H9 (cell line): ENCODE measurements at regions not wholly inside any gene's neighbourhood (a gene's known extent, or its start where the extent isn't known, plus 50 kb on each side); places are given as distances from the start of the nearest gene placed in this dataset.

ENCODE experiments used
- DNase-seq: peaks from one replicate; pipeline ENCODE4 v3.0.0-alpha.2; 2017
- H2AFZ ChIP-seq: one replicate; pipeline ENCODE4 v1.6.1; 2013; ENCODE audit warnings: mild to moderate bottlenecking, low read length, control low read depth, moderate library complexity
- H2AK5ac ChIP-seq: 2 replicates; pipeline ENCODE4 v1.6.1; 2013; ENCODE audit warnings: low read length, control low read depth, mixed read lengths; ENCODE audit not compliant: insufficient read length
- H2BK120ac ChIP-seq: one replicate; pipeline ENCODE4 v1.6.1; 2013; ENCODE audit warnings: low read depth, mild to moderate bottlenecking, low read length, control low read depth, inconsistent platforms; ENCODE audit not compliant: poor library complexity, severe bottlenecking
- H2BK12ac ChIP-seq: 2 replicates; pipeline ENCODE4 v1.6.1; 2013; ENCODE audit warnings: low read length, control low read depth, mixed read lengths, low read depth; ENCODE audit not compliant: insufficient read length
- H2BK15ac ChIP-seq: 2 replicates; pipeline ENCODE4 v1.6.1; 2013; ENCODE audit warnings: low read depth, low read length, control low read depth
- H2BK20ac ChIP-seq: one replicate; pipeline ENCODE4 v1.6.1; 2013; ENCODE audit warnings: low read depth, mild to moderate bottlenecking, low read length, control low read depth, inconsistent platforms; ENCODE audit not compliant: poor library complexity, severe bottlenecking
- H2BK5ac ChIP-seq: 2 replicates; pipeline ENCODE4 v1.6.1; 2013; ENCODE audit warnings: low read length, control low read depth, mixed read lengths; ENCODE audit not compliant: insufficient read length
- H3K14ac ChIP-seq: 2 replicates; pipeline ENCODE4 v1.6.1; 2013; ENCODE audit warnings: low read length, control low read depth; ENCODE audit not compliant: insufficient read depth
- H3K18ac ChIP-seq: 2 replicates; pipeline ENCODE4 v1.6.1; 2013; ENCODE audit warnings: low read depth, mild to moderate bottlenecking, mixed read lengths, low read length, control low read depth; ENCODE audit not compliant: insufficient read length
- H3K23ac ChIP-seq: 2 replicates; pipeline ENCODE4 v1.6.1; 2013; ENCODE audit warnings: low read length, control low read depth, mixed read lengths, low read depth; ENCODE audit not compliant: insufficient read length
- H3K23me2 ChIP-seq: 2 replicates; pipeline ENCODE4 v1.6.1; 2013; ENCODE audit warnings: low read depth, mild to moderate bottlenecking, mixed read lengths, low read length, control low read depth; ENCODE audit not compliant: insufficient read length, poor library complexity, severe bottlenecking
- H3K27ac ChIP-seq: 2 replicates; pipeline ENCODE4 v1.5.1; 2013; ENCODE audit warnings: low read length, control low read depth, mixed read lengths, low read depth; ENCODE audit not compliant: insufficient read length
- H3K27me3 ChIP-seq: 2 replicates; pipeline ENCODE4 v1.6.1; 2013; ENCODE audit warnings: low read length, control low read depth, inconsistent platforms; ENCODE audit not compliant: insufficient read depth
- H3K4ac ChIP-seq: 2 replicates; pipeline ENCODE4 v1.6.1; 2013; ENCODE audit warnings: low read depth, mild to moderate bottlenecking, control low read depth, inconsistent platforms, low read length, moderate library complexity
- H3K4me1 ChIP-seq: 2 replicates; pipeline ENCODE4 v1.6.1; 2013; ENCODE audit warnings: low read length, control low read depth, inconsistent platforms; ENCODE audit not compliant: insufficient read depth
- H3K4me2 ChIP-seq: 2 replicates; pipeline ENCODE4 v1.6.1; 2013; ENCODE audit warnings: low read length, control low read depth, mixed read lengths; ENCODE audit not compliant: insufficient read length, insufficient read depth
- H3K56ac ChIP-seq: 2 replicates; pipeline ENCODE4 v1.6.1; 2013; ENCODE audit warnings: low read depth, mild to moderate bottlenecking, mixed read lengths, low read length, control low read depth; ENCODE audit not compliant: insufficient read length
- H3K79me1 ChIP-seq: 2 replicates; pipeline ENCODE4 v1.6.1; 2013; ENCODE audit warnings: low read depth, mild to moderate bottlenecking, moderate library complexity, low read length, control low read depth, inconsistent platforms; ENCODE audit not compliant: insufficient read depth, poor library complexity, severe bottlenecking
- H3K79me2 ChIP-seq: 2 replicates; pipeline ENCODE4 v1.6.1; 2013; ENCODE audit warnings: low read length, control low read depth, inconsistent platforms; ENCODE audit not compliant: insufficient read depth
- H3K9ac ChIP-seq: 2 replicates; pipeline ENCODE4 v1.6.1; 2013; ENCODE audit warnings: low read length, control low read depth, mixed read lengths; ENCODE audit not compliant: insufficient read length; ENCODE audit errors: extremely low read depth
- H3K9me3 ChIP-seq: one replicate; pipeline ENCODE4 v1.6.1; 2013; ENCODE audit warnings: low read depth, low read length, inconsistent platforms; ENCODE audit not compliant: control insufficient read depth
- H3T11ph ChIP-seq: one replicate; pipeline ENCODE4 v1.6.1; 2013; ENCODE audit warnings: mild to moderate bottlenecking, low read length, control low read depth, inconsistent platforms
- H4K20me1 ChIP-seq: one replicate; pipeline ENCODE4 v1.6.1; 2013; ENCODE audit not compliant: control insufficient read depth, insufficient read length, insufficient read depth
- H4K5ac ChIP-seq: 2 replicates; pipeline ENCODE4 v1.6.1; 2013; ENCODE audit warnings: low read depth, mild to moderate bottlenecking, mixed read lengths, low read length, control low read depth; ENCODE audit not compliant: insufficient read length
- H4K8ac ChIP-seq: replicated peaks from 2 replicates; pipeline ENCODE4 v1.6.1; 2013; ENCODE audit warnings: low read length, control low read depth, mixed read lengths, low read depth; ENCODE audit not compliant: insufficient read length
- H4K91ac ChIP-seq: 2 replicates; pipeline ENCODE4 v1.6.1; 2013; ENCODE audit warnings: low read depth, mild to moderate bottlenecking, moderate library complexity, mixed read lengths, low read length, control low read depth; ENCODE audit not compliant: insufficient read length
- H3K27ac Mint-ChIP-seq, 3 experiments: 2 replicates in 2 of 3; 3 replicates in 1 of 3; pipeline ENCODE4 v1.8.0; 2020 to 2021; ENCODE audit warnings: mixed read lengths in 3 of 3, mild to moderate bottlenecking in 1 of 3, moderate library complexity in 1 of 3
- H3K27me3 Mint-ChIP-seq: 2 replicates; pipeline ENCODE4 v1.8.0; 2021; ENCODE audit warnings: low read depth, mild to moderate bottlenecking, moderate library complexity, mixed read lengths
- H3K36me3 Mint-ChIP-seq, 3 experiments: 2 replicates in 2 of 3; 3 replicates in 1 of 3; pipeline ENCODE4 v1.8.0; 2020 to 2021; ENCODE audit warnings: low read depth in 3 of 3, mixed read lengths in 3 of 3; ENCODE audit not compliant: insufficient read depth in 1 of 3
- H3K4me1 Mint-ChIP-seq, 2 experiments: 2 replicates each; pipeline ENCODE4 v1.8.0; 2020; ENCODE audit warnings: mixed read lengths in 2 of 2
- H3K4me3 Mint-ChIP-seq, 2 experiments: 2 replicates in 1 of 2; 3 replicates in 1 of 2; pipeline ENCODE4 v1.8.0; 2020 to 2021; ENCODE audit warnings: mild to moderate bottlenecking in 2 of 2, mixed read lengths in 2 of 2, moderate library complexity in 1 of 2
- H3K9me3 Mint-ChIP-seq, 2 experiments: 2 replicates in 1 of 2; 3 replicates in 1 of 2; pipeline ENCODE4 v1.8.0; 2020; ENCODE audit warnings: mild to moderate bottlenecking in 2 of 2, mixed read lengths in 2 of 2, moderate library complexity in 1 of 2
- WGBS: extraction: QIAGEN DNeasy Blood & Tissue Kit; methylation state at CpG from one replicate; pipeline ENCODE4 v1.1.7; 2013; ENCODE audit warnings: missing lambda C conversion rate, low lambda C conversion rate, mixed read lengths; ENCODE audit not compliant: insufficient read length; ENCODE audit errors: extremely low coverage; 5-methylcytosine and 5-hydroxymethylcytosine counted together
- TF ChIP-seq, protein P1 (sequence below): fragments of 200-600 bp; sonication (generic); conservative IDR thresholded peaks from 3 replicates; pipeline ENCODE4 v1.8.0; 2021; ENCODE audit warnings: antibody characterized with exemption, mild to moderate bottlenecking

DNA sequence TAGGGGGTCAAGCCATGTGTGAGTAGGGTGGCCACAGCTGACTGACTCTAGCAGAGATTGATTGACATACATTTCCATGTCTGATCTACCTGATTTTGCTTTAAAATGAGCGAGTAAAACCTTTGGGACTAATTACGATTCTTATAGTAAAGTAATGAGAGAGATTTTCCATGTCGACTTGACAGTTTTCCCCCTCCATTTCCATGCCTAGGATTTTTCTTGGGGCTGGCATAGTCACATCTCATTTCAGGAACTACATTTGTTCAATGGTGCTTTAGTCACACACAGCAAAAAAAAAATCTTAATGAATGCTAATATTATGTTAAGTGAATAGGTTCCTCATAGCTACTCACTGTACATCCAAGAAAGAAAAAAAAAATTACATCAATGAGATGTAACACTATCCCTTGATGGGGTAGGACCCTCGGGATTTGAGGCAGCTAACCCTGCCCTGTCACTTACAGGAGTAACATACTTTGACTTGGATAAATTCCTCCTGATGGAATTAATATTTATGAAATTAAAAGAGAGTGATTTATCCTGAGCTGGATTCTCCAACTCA lies 690.9 kb downstream of the TDRD15 start:
- no peak for DNase-seq
- Histone ChIP-seq H3K27ac (no peak overlapping the region), H4K5ac (no peak overlapping the region), H3T11ph (no peak overlapping the region), H4K8ac (no peak overlapping the region), H3K23me2 (no peaks in the 10 kb centered on the region), H3K9ac (no peak overlapping the region), H3K9me3 (no peaks in the 10 kb centered on the region), H3K4ac (no peak overlapping the region), H3K79me2 (no peaks in the 10 kb centered on the region), H2BK12ac (no peak overlapping the region), H3K4me2 (no peak overlapping the region), H2BK20ac (no peak overlapping the region), H2BK5ac (no peak overlapping the region), H3K27me3 (no peaks in the 10 kb centered on the region), H3K79me1 (no peaks in the 10 kb centered on the region), H2AFZ (no peak overlapping the region), H2BK120ac (no peak overlapping the region), H3K23ac (no peak overlapping the region), H4K20me1 (no peaks in the 10 kb centered on the region), H4K91ac (no peak overlapping the region), H3K56ac (no peak overlapping the region), H2AK5ac (no peak overlapping the region), H3K4me1 (no peaks in the 10 kb centered on the region; the same call in 1 of the 2 replicates), H3K14ac (no peak overlapping the region), H3K18ac (no peak overlapping the region), H2BK15ac (no peak overlapping the region)
- H3K4me3 Mint-ChIP-seq, result no peak overlapping the region
- no peaks in the 10 kb centered on the region for H3K9me3 Mint-ChIP-seq
- H3K4me1 Mint-ChIP-seq, result peaks cover 12 to 15% of the 10 kb centered on the region in 2 experiments
- TF ChIP-seq, protein P1, sequence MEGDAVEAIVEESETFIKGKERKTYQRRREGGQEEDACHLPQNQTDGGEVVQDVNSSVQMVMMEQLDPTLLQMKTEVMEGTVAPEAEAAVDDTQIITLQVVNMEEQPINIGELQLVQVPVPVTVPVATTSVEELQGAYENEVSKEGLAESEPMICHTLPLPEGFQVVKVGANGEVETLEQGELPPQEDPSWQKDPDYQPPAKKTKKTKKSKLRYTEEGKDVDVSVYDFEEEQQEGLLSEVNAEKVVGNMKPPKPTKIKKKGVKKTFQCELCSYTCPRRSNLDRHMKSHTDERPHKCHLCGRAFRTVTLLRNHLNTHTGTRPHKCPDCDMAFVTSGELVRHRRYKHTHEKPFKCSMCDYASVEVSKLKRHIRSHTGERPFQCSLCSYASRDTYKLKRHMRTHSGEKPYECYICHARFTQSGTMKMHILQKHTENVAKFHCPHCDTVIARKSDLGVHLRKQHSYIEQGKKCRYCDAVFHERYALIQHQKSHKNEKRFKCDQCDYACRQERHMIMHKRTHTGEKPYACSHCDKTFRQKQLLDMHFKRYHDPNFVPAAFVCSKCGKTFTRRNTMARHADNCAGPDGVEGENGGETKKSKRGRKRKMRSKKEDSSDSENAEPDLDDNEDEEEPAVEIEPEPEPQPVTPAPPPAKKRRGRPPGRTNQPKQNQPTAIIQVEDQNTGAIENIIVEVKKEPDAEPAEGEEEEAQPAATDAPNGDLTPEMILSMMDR, result no peak
- no peaks in the 10 kb centered on the region for H3K36me3 Mint-ChIP-seq
- no peak overlapping the region for H3K27ac Mint-ChIP-seq
- WGBS, result no CpG with 5 or more reads among the region's 4 CpGs
- no peaks in the 10 kb centered on the region for H3K27me3 Mint-ChIP-seq
